ENCODE measurements at regions not wholly inside any gene's neighbourhood (a gene's known extent, or its start where the extent isn't known, plus 50 kb on each side); places are given as distances from the start of the nearest gene placed in this dataset.

- H3K9me3 ChIP-seq = no peaks in the 10 kb centered on the region
- no peaks in the 10 kb centered on the region for H3K4me1 ChIP-seq
- no peaks in the 10 kb centered on the region for H3K27me3 ChIP-seq
- no peaks in the 10 kb centered on the region for H3K36me3 ChIP-seq
- ATAC-seq = no peak
- WGBS, 2 donors (ENCODE audit: low coverage in 1 of 2) = 95 to 100% methylated on average over 1 to 2 of the region's 2 CpGs
- TF ChIP-seq CTCF (IDR thresholded peaks at IDR 0.05) (no peak), POLR2AphosphoS5 (IDR thresholded peaks at IDR 0.05) (no peak), POLR2A (IDR thresholded peaks at IDR 0.05) (no peak), EP300 (IDR thresholded peaks at IDR 0.05) (no peak)
- peak overlapping the region in 1 of 4 donors; percentile 17 for H3K27ac ChIP-seq
- no peak overlapping the region for H3K4me3 ChIP-seq
Measured at GRCh38 chr2:147577998-147578380, 266.8 kb upstream of the ACVR2A start.

- no peaks in the 10 kb centered on the region for H3K36me3 ChIP-seq
- no peak overlapping the region for H3K4me3 ChIP-seq
- peak; percentile 46 for ATAC-seq
- no peaks in the 10 kb centered on the region for H3K9me3 ChIP-seq
- no peaks in the 10 kb centered on the region for H3K4me1 ChIP-seq
- H3K27me3 ChIP-seq = no peaks in the 10 kb centered on the region
- TF ChIP-seq POLR2A (IDR thresholded peaks at IDR 0.05) = no peak
- TF ChIP-seq POLR2AphosphoS5 (IDR thresholded peaks at IDR 0.05) = no peak
- no peak for TF ChIP-seq CTCF (IDR thresholded peaks at IDR 0.05)
- TF ChIP-seq EP300 (IDR thresholded peaks at IDR 0.05) = no peak
- peak overlapping the region in 1 of 4 donors; percentile 17 for H3K27ac ChIP-seq
- WGBS, 2 donors (ENCODE audit: low coverage in 1 of 2) = 46 to 67% methylated on average over 8 of the region's 8 CpGs
Measured at GRCh38 chr2:147577323-147577997, 267.4 kb upstream of the ACVR2A start.

- no peaks in the 10 kb centered on the region for H3K4me1 ChIP-seq
- H3K9me3 ChIP-seq = peaks cover 0 to 6% (median 0%) of the 10 kb centered on the region in 3 donors
- WGBS, 2 donors (ENCODE audit: low coverage in 1 of 2) = 56 to 70% methylated on average over 1 to 3 of the region's 3 CpGs
- H3K27me3 ChIP-seq = no peaks in the 10 kb centered on the region
- no peak overlapping the region for H3K27ac ChIP-seq
- ATAC-seq = no peak
- no peaks in the 10 kb centered on the region for H3K36me3 ChIP-seq
- TF ChIP-seq POLR2AphosphoS5 (IDR thresholded peaks at IDR 0.05) = no peak
- TF ChIP-seq EP300 (IDR thresholded peaks at IDR 0.05) = no peak
- TF ChIP-seq POLR2A (IDR thresholded peaks at IDR 0.05) = no peak
- TF ChIP-seq CTCF (IDR thresholded peaks at IDR 0.05) = no peak
- no peak overlapping the region for H3K4me3 ChIP-seq
Measured at GRCh38 chr2:147575106-147575505, 269.7 kb upstream of the ACVR2A start.

GRCh38 chr2:147572622-147573021, 272.2 kb upstream of the ACVR2A start:
- Histone ChIP-seq H3K4me3 (no peak overlapping the region), H3K36me3 (no peaks in the 10 kb centered on the region), H3K9me3 (peaks cover 0 to 6% (median 0%) of the 10 kb centered on the region in 3 donors), H3K27me3 (no peaks in the 10 kb centered on the region), H3K4me1 (no peaks in the 10 kb centered on the region), H3K27ac (no peak overlapping the region)
- no peak for ATAC-seq
- no peak for TF ChIP-seq CTCF (IDR thresholded peaks at IDR 0.05)
- TF ChIP-seq POLR2AphosphoS5 (IDR thresholded peaks at IDR 0.05) = no peak
- TF ChIP-seq EP300 (IDR thresholded peaks at IDR 0.05) = no peak
- TF ChIP-seq POLR2A (IDR thresholded peaks at IDR 0.05) = no peak
- whole genome bisulfite sequencing, 2 donors (ENCODE audit: low coverage in 1 of 2) = 92 to 100% methylated on average over 2 of the region's 2 CpGs

- ATAC-seq = no peak
- H3K4me1 ChIP-seq = no peaks in the 10 kb centered on the region
- no peak for TF ChIP-seq CTCF (IDR thresholded peaks at IDR 0.05)
- no peak for TF ChIP-seq POLR2AphosphoS5 (IDR thresholded peaks at IDR 0.05)
- TF ChIP-seq EP300 (IDR thresholded peaks at IDR 0.05) = no peak
- no peak for TF ChIP-seq POLR2A (IDR thresholded peaks at IDR 0.05)
- peaks cover 0 to 6% (median 0%) of the 10 kb centered on the region in 3 donors for H3K9me3 ChIP-seq
- H3K27ac ChIP-seq = no peak overlapping the region
- H3K36me3 ChIP-seq = no peaks in the 10 kb centered on the region
- no peaks in the 10 kb centered on the region for H3K27me3 ChIP-seq
- WGBS, 2 donors (ENCODE audit: low coverage in 1 of 2) = 54 to 62% methylated on average over 3 of the region's 3 CpGs
- no peak overlapping the region for H3K4me3 ChIP-seq
Measured at GRCh38 chr2:147569426-147569825, 275.4 kb upstream of the ACVR2A start.
